GM12878 (cell line): ENCODE measurements at regions not wholly inside any gene's neighbourhood (a gene's known extent, or its start where the extent isn't known, plus 50 kb on each side); places are given as distances from the start of the nearest gene placed in this dataset.

Experiments used
- ATAC-seq: fragments of 200-7000 bp; cut with Tn5 transposase; 3 replicates; pipeline ENCODE4 v1.9.1; 2020; ENCODE audit warnings: mild to moderate bottlenecking, moderate library complexity
- BruUV-seq: library from RNA; stranded (reverse); fragments of 400-500 nt; replicated peaks from 2 replicates; lab custom pipeline; 2021; lab: Mats Ljungman, UMichigan
- CTCF ChIA-PET: fragments of 300-600 bp; sonication (Branson Sonifier 250); formaldehyde crosslinking; extraction: SDS; loops from one replicate; lab custom pipeline; 2021; ENCODE audit warnings: inconsistent platforms; lab: Yijun Ruan, JAX
- POLR2A ChIA-PET: fragments of 350-600 bp; formaldehyde crosslinking; extraction: SDS; loops from one replicate; lab custom pipeline; 2021; ENCODE audit warnings: inconsistent platforms; lab: Charles Lee
- RAD21 ChIA-PET: fragments of 300-600 bp; sonication (Branson Sonifier 250); formaldehyde crosslinking; loops from one replicate; lab custom pipeline; 2023; ENCODE audit warnings: antibody characterized with exemption; ENCODE audit not compliant: unreplicated experiment; lab: Charles Lee
- SMC1A ChIA-PET: fragments of 300-600 bp; sonication (Branson Sonifier 250); formaldehyde crosslinking; loops from one replicate; lab custom pipeline; 2023; ENCODE audit not compliant: unreplicated experiment, uncharacterized antibody; lab: Charles Lee
- DNase-seq: peaks from one replicate; pipeline ENCODE4 v3.0.0-alpha.2; 2011; ENCODE audit warnings: low read depth, low spot score
- FAIRE-seq: peaks from 3 replicates; lab custom pipeline; 2011; peaks lifted over from hg19 to GRCh38; lab: Jason Lieb, UNC
- H2AFZ ChIP-seq: 2 replicates; pipeline ENCODE4 v1.6.0; 2011; ENCODE audit warnings: low read depth, low read length, control low read depth; ENCODE audit not compliant: control insufficient read depth
- H3K27ac ChIP-seq: 2 replicates; pipeline ENCODE4 v1.5.1; 2011; ENCODE audit warnings: control low read depth; ENCODE audit not compliant: control insufficient read depth, insufficient read depth
- H3K27me3 ChIP-seq, 2 experiments: replicated peaks in 1 of 2; 2 replicates each; pipeline versions ENCODE4 v1.6.0 to v1.6.1; 2011; ENCODE audit warnings: low read length in 1 of 2; ENCODE audit not compliant: control insufficient read depth in 2 of 2, insufficient read depth in 2 of 2
- H3K36me3 ChIP-seq, 2 experiments: 2 replicates each; pipeline ENCODE4 v1.5.1; 2011; ENCODE audit warnings: low read length in 1 of 2; ENCODE audit not compliant: control insufficient read depth in 2 of 2, insufficient read depth in 2 of 2
- H3K4me1 ChIP-seq: 2 replicates; pipeline ENCODE4 v1.6.1; 2011; ENCODE audit warnings: mild to moderate bottlenecking, low read length, moderate library complexity, mixed read lengths; ENCODE audit not compliant: control insufficient read depth, insufficient read depth
- H3K4me2 ChIP-seq: 2 replicates; pipeline ENCODE4 v1.6.0; 2011; ENCODE audit warnings: control low read depth; ENCODE audit not compliant: control insufficient read depth, insufficient read depth
- H3K4me3 ChIP-seq: fragments of 200-600 bp; sonication (generic); 2 replicates; pipeline ENCODE4 v1.5.1; 2016
- H3K79me2 ChIP-seq: 2 replicates; pipeline ENCODE4 v1.6.0; 2011; ENCODE audit warnings: low read length; ENCODE audit not compliant: control insufficient read depth, insufficient read depth
- H3K9ac ChIP-seq: 2 replicates; pipeline ENCODE4 v1.8.0; 2011; ENCODE audit warnings: low read length, control low read depth, mixed read lengths; ENCODE audit not compliant: control insufficient read depth, insufficient read depth
- H3K9me3 ChIP-seq: replicated peaks from 3 replicates; pipeline ENCODE4 v1.5.1; 2011; ENCODE audit warnings: mild to moderate bottlenecking, low read length; ENCODE audit not compliant: control insufficient read depth, insufficient read depth
- H4K20me1 ChIP-seq: 2 replicates; pipeline ENCODE4 v1.6.0; 2011; ENCODE audit not compliant: control insufficient read depth, insufficient read depth
- CHD1 ChIP-seq: IDR thresholded peaks from 2 replicates; pipeline ENCODE4 v1.6.1; 2012; ENCODE audit warnings: low read depth, low read length, improper control_type of control experiment
- EED ChIP-seq: sonication (generic); IDR thresholded peaks from 2 replicates; pipeline ENCODE4 v1.6.1; 2016; ENCODE audit warnings: antibody characterized with exemption, low read depth
- MXI1 ChIP-seq: fragments of 150-350 bp; IDR thresholded peaks from 2 replicates; pipeline ENCODE4 v1.6.1; 2011; ENCODE audit warnings: low read depth, mild to moderate bottlenecking, inconsistent platforms, low read length, improper control_type of control experiment
- NKRF ChIP-seq: fragments of 450-650 bp; conservative IDR thresholded peaks from 2 replicates; pipeline ENCODE4 v1.6.1; 2017; ENCODE audit warnings: mild to moderate bottlenecking, moderate library complexity
- POLR2AphosphoS5 ChIP-seq: IDR thresholded peaks from 2 replicates; pipeline ENCODE4 v1.6.1; 2011; ENCODE audit warnings: mild to moderate bottlenecking, low read length, inconsistent platforms
- TAF1 ChIP-seq: IDR thresholded peaks from 2 replicates; pipeline ENCODE4 v1.6.1; 2011; ENCODE audit warnings: mild to moderate bottlenecking, low read depth, low read length, borderline replicate concordance
- ZNF622 ChIP-seq: fragments of 450-650 bp; IDR thresholded peaks from 2 replicates; pipeline ENCODE4 v1.6.1; 2017; ENCODE audit warnings: mild to moderate bottlenecking, inconsistent platforms
- WGBS: methylation state at CpG from one replicate; pipeline ENCODE4 v1.1.6; 2016; ENCODE audit warnings: low lambda C conversion rate; ENCODE audit not compliant: insufficient replicate concordance, insufficient coverage; ENCODE audit errors: missing lambda C conversion rate; 5-methylcytosine and 5-hydroxymethylcytosine counted together
- in situ Hi-C: fragments of 300-500 bp; cut with MboI; formaldehyde crosslinking; loops from 9 replicates; pipeline ENCODE4 v1.14.3; 2018; ENCODE audit warnings: mixed read lengths
- intact Hi-C: fragments of 100-400 bp; cut with micrococcal nuclease; formaldehyde crosslinking; loops from one replicate; pipeline ENCODE4 v1.14.2; 2022; ENCODE audit not compliant: unreplicated experiment
- TF ChIP-seq, protein P1 (sequence below): fragments of 450-650 bp; IDR thresholded peaks from 2 replicates; pipeline ENCODE4 v1.6.1; 2016; ENCODE audit warnings: mild to moderate bottlenecking

- TF ChIP-seq CHD1 (no peak), ZNF622 (no peak), MXI1 (no peak), NKRF (no peak), TAF1 (no peak), POLR2AphosphoS5 (no peak), EED (no peak)
- TF ChIP-seq, protein P1, sequence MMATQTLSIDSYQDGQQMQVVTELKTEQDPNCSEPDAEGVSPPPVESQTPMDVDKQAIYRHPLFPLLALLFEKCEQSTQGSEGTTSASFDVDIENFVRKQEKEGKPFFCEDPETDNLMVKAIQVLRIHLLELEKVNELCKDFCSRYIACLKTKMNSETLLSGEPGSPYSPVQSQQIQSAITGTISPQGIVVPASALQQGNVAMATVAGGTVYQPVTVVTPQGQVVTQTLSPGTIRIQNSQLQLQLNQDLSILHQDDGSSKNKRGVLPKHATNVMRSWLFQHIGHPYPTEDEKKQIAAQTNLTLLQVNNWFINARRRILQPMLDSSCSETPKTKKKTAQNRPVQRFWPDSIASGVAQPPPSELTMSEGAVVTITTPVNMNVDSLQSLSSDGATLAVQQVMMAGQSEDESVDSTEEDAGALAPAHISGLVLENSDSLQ, result no peak
- DNase-seq (no peak), FAIRE-seq (no peak), ATAC-seq (no peak)
- POLR2A ChIA-PET, result no interaction called here
- Histone ChIP-seq H3K4me3 (no peak overlapping the region), H3K9ac (no peak overlapping the region), H4K20me1 (no peaks in the 10 kb centered on the region), H3K79me2 (no peaks in the 10 kb centered on the region), H3K4me2 (no peak overlapping the region), H3K27me3 (no peaks in the 10 kb centered on the region), H3K36me3 (no peaks in the 10 kb centered on the region), H3K4me1 (no peaks in the 10 kb centered on the region), H3K27ac (no peak overlapping the region), H2AFZ (no peak overlapping the region), H3K9me3 (no peaks in the 10 kb centered on the region)
- SMC1A ChIA-PET, result interaction anchor here (0.9 kb wide), 1 partner anchor 23 kb away, joined by 4 read pairs; no protein-coding TSS in a partner anchor
- CTCF ChIA-PET, result no interaction called here
- 33% methylated on average over 6 of the region's 6 CpGs for WGBS
- intact Hi-C loops (no loop called here), in situ Hi-C loops (no loop called here)
- no TSS peak for BruUV-seq
- RAD21 ChIA-PET, result no interaction called here
Observed at GRCh38 chr14:42475289-42475688, 868.6 kb downstream of the LRFN5 start.
